ENCODE measurements at regions not wholly inside any gene's neighbourhood (a gene's known extent, or its start where the extent isn't known, plus 50 kb on each side); places are given as distances from the start of the nearest gene placed in this dataset.

GRCh38 chr17:64778240-64779097 lies 116.4 kb upstream of the SMURF2 start:
- no peak for TF ChIP-seq CTCF (IDR thresholded peaks at IDR 0.05)
- TF ChIP-seq POLR2A (IDR thresholded peaks at IDR 0.05): no peak

Measured in gastroesophageal sphincter (tissue), 3 donors.